Epithelial cell of prostate (primary cell): ENCODE measurements at regions not wholly inside any gene's neighbourhood (a gene's known extent, or its start where the extent isn't known, plus 50 kb on each side); places are given as distances from the start of the nearest gene placed in this dataset.

Source experiments
- DNase-seq: peaks from one replicate; pipeline ENCODE4 v3.0.0-alpha.2; 2011; ENCODE audit warnings: low read depth, low spot score
- H3K27ac ChIP-seq: fragments of 450-650 bp; 2 replicates; pipeline ENCODE4 v1.5.1; 2017; ENCODE audit warnings: mild to moderate bottlenecking

DNA sequence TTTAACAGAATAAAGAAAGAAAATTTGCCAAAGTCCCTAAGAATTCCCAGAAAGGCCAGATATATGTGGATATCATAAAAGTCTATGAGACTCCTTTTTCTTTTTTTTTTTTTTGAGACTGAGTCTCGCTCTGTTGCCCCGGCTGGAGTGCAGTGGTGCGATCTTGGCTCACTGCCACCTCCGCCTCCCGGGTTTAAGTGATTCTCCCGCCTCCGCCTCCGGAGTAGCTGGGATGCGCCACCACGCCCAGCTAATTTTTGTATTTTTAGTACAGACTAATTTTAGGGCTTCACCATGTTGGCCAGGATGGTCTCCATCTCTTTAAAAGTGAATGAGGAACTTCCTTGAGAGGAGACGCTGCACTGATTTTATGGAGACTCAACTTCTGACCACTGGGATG is 335.2 kb downstream of the FBXO15 start:
- no peak for DNase-seq
- H3K27ac ChIP-seq: no peak overlapping the region

DNA sequence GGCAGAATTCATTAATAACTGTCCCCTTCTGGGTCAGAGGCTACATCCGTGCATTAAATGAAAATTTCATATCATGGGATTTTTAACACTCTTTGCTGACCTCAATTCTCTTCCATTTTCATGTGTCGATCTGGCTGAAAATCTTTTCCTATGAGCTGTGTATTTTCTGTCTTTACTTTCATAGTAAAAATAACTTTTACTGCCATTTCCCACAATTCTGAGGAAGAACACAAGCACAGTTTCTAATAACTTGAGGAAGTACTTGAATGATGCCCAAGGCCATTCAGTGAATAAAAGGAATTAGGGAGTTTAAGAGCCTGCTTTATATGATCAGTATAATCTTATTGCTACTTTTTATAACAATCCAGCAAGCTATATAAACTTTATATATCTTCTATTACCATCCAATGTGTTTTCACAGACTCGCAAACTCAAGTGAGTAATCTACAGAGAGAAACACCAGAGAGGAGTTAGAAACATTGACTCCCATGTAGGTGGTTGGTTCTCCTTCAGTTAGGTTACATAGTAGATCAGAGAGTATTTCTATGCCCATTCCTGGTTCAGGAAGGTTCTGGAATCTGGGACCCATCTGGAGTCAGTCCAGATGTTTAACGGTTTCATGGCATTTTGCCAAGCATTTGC is 340.0 kb downstream of the FBXO15 start:
- DNase-seq: no peak
- H3K27ac ChIP-seq: no peak overlapping the region

GRCh38 chr18:73805991-73806390 is 341.6 kb downstream of the FBXO15 start:
- no peak for DNase-seq
- H3K27ac ChIP-seq: no peak overlapping the region

- H3K27ac ChIP-seq: no peak overlapping the region
- DNase-seq: no peak
Measured at GRCh38 chr18:73797419-73797818, 350.2 kb downstream of the FBXO15 start.

GRCh38 chr18:73793386-73793785 is 354.2 kb downstream of the FBXO15 start:
- no peak overlapping the region for H3K27ac ChIP-seq

GRCh38 chr18:73791081-73791480 is 356.6 kb downstream of the FBXO15 start:
- H3K27ac ChIP-seq: peak overlapping the region; percentile 60
- no peak for DNase-seq

More at GRCh38 chr18:73793386-73793785, 354.2 kb downstream of the FBXO15 start:
- peak; percentile 2 for DNase-seq

DNA sequence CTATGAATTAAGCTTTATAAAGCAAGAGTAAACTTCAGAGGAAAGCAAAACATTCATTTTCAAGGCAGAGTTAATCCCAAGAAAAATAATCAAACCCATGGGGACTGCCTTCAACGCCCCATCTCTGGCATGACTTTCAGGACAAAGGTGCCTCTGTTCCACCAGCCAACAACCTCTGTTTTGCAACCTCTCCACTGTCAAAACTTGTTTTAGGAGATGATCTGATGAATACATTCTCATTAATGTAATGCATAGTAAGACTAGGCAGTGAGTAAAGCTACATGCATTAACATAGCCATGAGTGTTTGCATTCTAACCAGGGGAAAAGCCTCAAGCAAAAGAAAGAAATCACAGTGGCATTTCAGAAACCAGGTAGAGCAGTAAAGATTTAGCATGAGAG is 357.0 kb downstream of the FBXO15 start:
- peak; percentile 68 for DNase-seq
- H3K27ac ChIP-seq: peak overlapping the region; percentile 60

DNA sequence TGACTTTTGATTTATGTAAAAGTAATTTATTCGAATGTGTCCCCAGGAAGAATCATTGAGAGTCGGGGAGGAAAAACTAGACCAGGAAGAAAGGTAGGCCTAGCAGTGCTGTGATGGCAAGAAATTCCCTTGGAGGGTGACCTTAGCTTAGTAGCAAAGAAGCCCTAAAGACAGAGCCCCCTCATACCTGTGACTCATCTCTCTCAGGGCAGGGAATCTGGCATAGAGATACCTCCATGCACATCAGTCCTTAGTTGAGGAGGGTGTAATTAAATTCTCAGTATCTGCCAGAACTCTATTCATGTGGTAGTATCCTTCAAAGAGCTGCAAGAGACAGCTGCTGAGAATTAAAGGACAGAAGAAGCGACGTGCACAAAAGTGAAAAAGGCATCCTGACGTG is 360.3 kb downstream of the FBXO15 start:
- H3K27ac ChIP-seq: no peak overlapping the region
- no peak for DNase-seq

GRCh38 chr18:73785300-73785699 is 362.3 kb downstream of the FBXO15 start:
- no peak overlapping the region for H3K27ac ChIP-seq
- DNase-seq: no peak

DNA sequence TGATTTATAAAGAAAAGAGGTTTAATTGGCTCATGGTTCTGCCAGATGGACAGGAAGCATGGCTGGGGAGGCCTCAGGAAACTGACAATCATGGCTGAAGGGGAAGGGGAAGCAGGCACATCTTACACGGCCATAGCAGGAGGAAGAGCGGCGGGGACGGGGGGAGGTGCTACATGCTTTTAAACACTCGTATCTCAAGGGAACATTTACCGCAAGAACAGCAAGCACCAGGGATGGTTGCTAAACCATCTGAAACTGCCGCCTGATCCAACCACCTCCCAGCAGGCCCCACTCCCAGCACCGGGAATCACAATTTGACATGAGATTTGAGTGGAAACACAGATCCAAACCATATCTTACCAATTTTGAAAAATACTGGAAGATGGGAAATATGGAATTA is 362.8 kb downstream of the FBXO15 start:
- DNase-seq: no peak
- no peak overlapping the region for H3K27ac ChIP-seq

DNA sequence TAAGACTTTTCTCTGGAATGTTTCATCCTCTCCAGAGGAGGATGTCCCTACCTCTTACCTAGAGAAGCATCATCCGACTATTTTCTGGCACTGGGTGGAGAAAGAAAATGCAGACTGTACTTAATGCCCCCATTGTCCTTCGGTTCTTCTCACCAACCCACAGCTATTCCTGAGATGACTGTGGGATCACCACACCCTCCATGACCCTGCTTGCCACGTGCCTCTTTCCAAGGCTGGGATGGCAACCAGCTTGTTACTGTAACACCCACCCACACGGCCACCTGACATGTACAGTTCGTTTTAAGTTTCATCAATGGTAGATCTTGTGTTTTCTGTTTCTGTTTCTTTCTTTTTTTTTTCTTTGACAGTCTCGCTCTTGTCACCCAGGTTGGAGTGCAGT is 365.2 kb downstream of the FBXO15 start:
- DNase-seq: no peak
- no peak overlapping the region for H3K27ac ChIP-seq

- H3K27ac ChIP-seq: no peak overlapping the region
- no peak for DNase-seq
Measured at GRCh38 chr18:73780218-73780617, 367.4 kb downstream of the FBXO15 start.

GRCh38 chr18:73778032-73778359 is 369.6 kb downstream of the FBXO15 start:
- no peak overlapping the region for H3K27ac ChIP-seq
- no peak for DNase-seq

- DNase-seq: peak; percentile 3
- H3K27ac ChIP-seq: peak overlapping the region; percentile 2
Measured at GRCh38 chr18:73777356-73778031, 370.1 kb downstream of the FBXO15 start.

DNA sequence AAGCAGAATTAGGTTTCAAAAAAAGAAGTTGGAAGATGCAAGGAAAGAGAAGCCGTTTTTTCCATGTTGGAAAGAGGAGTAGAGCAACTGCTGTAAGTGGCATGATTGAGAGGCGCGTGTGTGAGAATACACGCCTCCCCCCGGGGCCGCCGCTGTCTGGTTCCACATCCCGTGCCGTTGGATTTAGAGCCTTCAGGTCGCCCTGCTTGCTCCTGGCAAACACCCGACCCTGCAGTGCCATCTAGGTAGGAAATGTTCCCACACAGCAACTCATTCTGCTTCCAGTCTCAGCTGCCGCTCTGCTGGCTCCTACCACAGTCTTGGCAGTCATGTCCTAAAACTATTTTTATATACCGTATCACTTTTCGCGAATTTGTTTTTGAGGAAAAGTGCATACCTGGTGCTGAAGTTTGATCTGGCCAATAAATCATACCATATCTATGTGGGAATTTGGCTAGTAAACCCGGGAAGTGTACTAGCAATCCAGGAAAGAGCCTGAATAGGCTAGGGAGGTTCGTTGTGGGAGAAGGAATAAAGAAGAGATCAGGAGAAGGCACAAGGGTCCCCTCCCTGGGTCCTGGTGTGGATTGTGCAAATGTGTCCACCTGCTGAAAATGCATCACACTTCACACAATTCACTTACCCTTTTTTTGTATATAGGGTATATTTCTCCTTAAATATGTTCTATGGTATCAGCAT is 372.7 kb downstream of the FBXO15 start:
- no peak overlapping the region for H3K27ac ChIP-seq
- DNase-seq: peak; percentile 5

GRCh38 chr18:73768043-73768442 is 379.6 kb downstream of the FBXO15 start:
- no peak overlapping the region for H3K27ac ChIP-seq
- DNase-seq: no peak

- no peak overlapping the region for H3K27ac ChIP-seq
- DNase-seq: no peak
Measured at GRCh38 chr18:73766910-73767515, 380.6 kb downstream of the FBXO15 start.

DNA sequence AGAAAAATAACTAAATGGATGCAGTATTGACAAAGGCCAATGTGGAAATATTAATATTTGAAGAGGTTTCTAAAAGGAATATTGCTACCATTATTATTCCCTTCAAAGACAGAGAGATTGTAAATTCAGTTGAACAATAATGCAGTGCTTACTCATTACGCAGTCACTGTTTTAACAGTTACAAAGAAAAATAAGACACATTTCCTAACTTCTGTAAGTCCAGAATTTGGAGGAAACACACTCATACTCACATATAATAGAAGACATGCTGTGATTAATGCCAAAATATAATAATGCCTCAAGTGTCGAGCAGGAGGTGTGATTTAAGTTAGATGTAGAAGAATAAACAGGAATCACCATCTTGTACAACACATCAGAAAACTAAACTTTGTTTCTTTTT is 389.2 kb downstream of the FBXO15 start:
- no peak overlapping the region for H3K27ac ChIP-seq
- DNase-seq: no peak

- no peak for DNase-seq
- H3K27ac ChIP-seq: no peak overlapping the region
Measured at GRCh38 chr18:73756256-73757091, 391.2 kb downstream of the FBXO15 start.

- no peak for DNase-seq
- H3K27ac ChIP-seq: peak overlapping the region; percentile 47
Measured at GRCh38 chr18:73752965-73753364, 394.7 kb downstream of the FBXO15 start.
